Panc1 (cell line): ENCODE measurements at regions not wholly inside any gene's neighbourhood (a gene's known extent, or its start where the extent isn't known, plus 50 kb on each side); places are given as distances from the start of the nearest gene placed in this dataset.

Source experiments
- ATAC-seq: fragments of 200-7000 bp; cut with Tn5 transposase; 2 replicates; pipeline ENCODE4 v1.9.1; 2020; ENCODE audit warnings: mild to moderate bottlenecking, moderate library complexity
- BruUV-seq: library from RNA; stranded (reverse); fragments of 400-500 nt; replicated peaks from 2 replicates; lab custom pipeline; 2021; lab: Mats Ljungman, UMichigan
- CTCF ChIA-PET: fragments of 300-600 bp; sonication (Branson Sonifier 250); formaldehyde crosslinking; loops from one replicate; lab custom pipeline; 2022; ENCODE audit warnings: antibody characterized with exemption; lab: Charles Lee
- POLR2A ChIA-PET: fragments of 300-600 bp; sonication (Branson Sonifier 250); formaldehyde crosslinking; loops from one replicate; lab custom pipeline; 2022; ENCODE audit warnings: antibody characterized with exemption; lab: Charles Lee
- DNase-seq: peaks from one replicate; pipeline ENCODE4 v3.0.0-alpha.2; 2010; ENCODE audit warnings: low read depth, low spot score
- H3K27ac ChIP-seq: 2 replicates; pipeline ENCODE4 v1.5.1; 2011; ENCODE audit warnings: mild to moderate bottlenecking, low read length, inconsistent platforms
- H3K27me3 ChIP-seq: fragments of 200-500 bp; sonication (Bioruptor generic); 2 replicates; pipeline ENCODE4 v1.6.0; 2014; ENCODE audit warnings: low read length, inconsistent platforms; ENCODE audit not compliant: control insufficient read depth, insufficient read depth
- H3K36me3 ChIP-seq: fragments of 200-500 bp; sonication (Bioruptor generic); 2 replicates; pipeline ENCODE4 v1.5.1; 2014; ENCODE audit warnings: inconsistent platforms, mild to moderate bottlenecking, low read length, moderate library complexity; ENCODE audit not compliant: control insufficient read depth, insufficient read depth
- H3K4me1 ChIP-seq: 2 replicates; pipeline ENCODE4 v1.5.1; 2011; ENCODE audit warnings: inconsistent platforms, mild to moderate bottlenecking, low read length, moderate library complexity; ENCODE audit not compliant: control insufficient read depth, insufficient read depth
- H3K4me3 ChIP-seq, 2 experiments: 2 replicates each; pipeline ENCODE4 v1.5.1; 2011 to 2012; ENCODE audit warnings: low read depth in 2 of 2, low read length in 2 of 2, mild to moderate bottlenecking in 2 of 2, inconsistent platforms in 1 of 2, moderate library complexity in 1 of 2
- H3K9me3 ChIP-seq: fragments of 200-500 bp; sonication (Bioruptor generic); 2 replicates; pipeline ENCODE4 v1.5.1; 2014; ENCODE audit warnings: low read depth, mild to moderate bottlenecking, inconsistent platforms, low read length, moderate library complexity; ENCODE audit not compliant: control insufficient read depth, insufficient read depth
- CTCF ChIP-seq: fragments of 450-650 bp; IDR thresholded peaks from 2 replicates; pipeline ENCODE4 v1.5.1; 2017; ENCODE audit warnings: mild to moderate bottlenecking
- POLR2AphosphoS5 ChIP-seq: IDR thresholded peaks from 2 replicates; pipeline ENCODE4 v1.6.1; 2012; ENCODE audit warnings: mild to moderate bottlenecking, low read depth, low read length, moderate library complexity
- REST ChIP-seq, 2 experiments: IDR thresholded peaks; 2 replicates each; pipeline ENCODE4 v1.6.1; 2011 to 2012; ENCODE audit warnings: low read depth in 2 of 2, control low read depth in 1 of 2, low read length in 1 of 2, mild to moderate bottlenecking in 1 of 2, moderate library complexity in 1 of 2; ENCODE audit not compliant: insufficient read depth in 1 of 2
- SIN3A ChIP-seq: IDR thresholded peaks from 2 replicates; pipeline ENCODE4 v1.6.1; 2012; ENCODE audit warnings: low read depth, mild to moderate bottlenecking, low read length, moderate library complexity, borderline replicate concordance; ENCODE audit not compliant: insufficient read depth
- TCF7L2 ChIP-seq: IDR thresholded peaks from 2 replicates; pipeline ENCODE4 v1.6.1; 2011; ENCODE audit warnings: mild to moderate bottlenecking, low read depth, low read length, inconsistent platforms
- in situ Hi-C: cut with HindIII; loops from 2 replicates; pipeline ENCODE4 v1.10.0; 2016; ENCODE audit warnings: low sequenced_read_pairs, low pct_unique_long_range_greater_than_20kb
- intact Hi-C: fragments of 100-400 bp; cut with micrococcal nuclease; formaldehyde crosslinking; loops from one replicate; pipeline ENCODE4 v1.10.0; 2022; ENCODE audit not compliant: unreplicated experiment

GRCh38 chr2:173435574-173435973 is 80.9 kb downstream of the CDCA7 start:
- Histone ChIP-seq H3K9me3 (no peaks in the 10 kb centered on the region), H3K27ac (no peak overlapping the region), H3K36me3 (no peaks in the 10 kb centered on the region), H3K27me3 (peaks cover 2% of the 10 kb centered on the region; the same call in 1 of the 2 replicates), H3K4me3 (no peak overlapping the region), H3K4me1 (no peaks in the 10 kb centered on the region)
- ATAC-seq (no peak), DNase-seq (no peak)
- BruUV-seq = no TSS peak
- POLR2A ChIA-PET = no interaction called here
- no peak for TF ChIP-seq CTCF
- no peak for TF ChIP-seq SIN3A
- no peak for TF ChIP-seq TCF7L2
- TF ChIP-seq REST (IDR thresholded peaks at IDR 0.05; ENCODE audit: insufficient read depth in 1 of 2, low read depth in 2 of 2, low read length in 1 of 2) = no peak
- no peak for TF ChIP-seq POLR2AphosphoS5
- intact Hi-C loops = no loop called here
- CTCF ChIA-PET = no interaction called here
- in situ Hi-C loops = no loop called here

- H3K4me1 ChIP-seq = no peaks in the 10 kb centered on the region
- no peaks in the 10 kb centered on the region for H3K9me3 ChIP-seq
- no peak for TF ChIP-seq SIN3A
- no peak for TF ChIP-seq CTCF
- TF ChIP-seq POLR2AphosphoS5 = no peak
- TF ChIP-seq REST (IDR thresholded peaks at IDR 0.05; ENCODE audit: insufficient read depth in 1 of 2, low read depth in 2 of 2, low read length in 1 of 2) = no peak
- TF ChIP-seq TCF7L2 = no peak
- no peak overlapping the region for H3K4me3 ChIP-seq
- BruUV-seq = no TSS peak
- H3K27me3 ChIP-seq = peaks cover 2% of the 10 kb centered on the region; the same call in 1 of the 2 replicates
- DNase-seq = no peak
- intact Hi-C loops (no loop called here), in situ Hi-C loops (no loop called here)
- CTCF ChIA-PET = no interaction called here
- POLR2A ChIA-PET = no interaction called here
- H3K27ac ChIP-seq = no peak overlapping the region
- H3K36me3 ChIP-seq = no peaks in the 10 kb centered on the region
- ATAC-seq = no peak
These were observed 81.4 kb downstream of the CDCA7 start for GRCh38 chr2:173436088-173436487.
